HFFc6 (cell line): ENCODE measurements at regions not wholly inside any gene's neighbourhood (a gene's known extent, or its start where the extent isn't known, plus 50 kb on each side); places are given as distances from the start of the nearest gene placed in this dataset.

Experiments used
- DNase-seq: peaks from one replicate; pipeline ENCODE4 v3.0.0-alpha.2; 2018
- H3K27ac Mint-ChIP-seq: 2 replicates; pipeline ENCODE4 v1.8.0; 2020; ENCODE audit warnings: mild to moderate bottlenecking, mixed read lengths
- H3K27me3 Mint-ChIP-seq: 2 replicates; pipeline ENCODE4 v1.8.0; 2021; ENCODE audit warnings: mild to moderate bottlenecking, moderate library complexity, mixed read lengths; ENCODE audit not compliant: insufficient read depth
- H3K36me3 Mint-ChIP-seq: 2 replicates; pipeline ENCODE4 v1.8.0; 2021; ENCODE audit warnings: low read depth, mixed read lengths
- H3K4me1 Mint-ChIP-seq: 2 replicates; pipeline ENCODE4 v1.8.0; 2020; ENCODE audit warnings: low read depth, mixed read lengths
- H3K4me3 Mint-ChIP-seq: 2 replicates; pipeline ENCODE4 v1.8.0; 2020; ENCODE audit warnings: mild to moderate bottlenecking, moderate library complexity, mixed read lengths
- H3K9me3 Mint-ChIP-seq: 2 replicates; pipeline ENCODE4 v1.8.0; 2020; ENCODE audit warnings: mild to moderate bottlenecking, mixed read lengths
- CTCF ChIP-seq: fragments of 200-600 bp; sonication (generic); IDR thresholded peaks from 2 replicates; pipeline ENCODE4 v1.5.0; 2021; ENCODE audit warnings: antibody characterized with exemption, mild to moderate bottlenecking

DNA sequence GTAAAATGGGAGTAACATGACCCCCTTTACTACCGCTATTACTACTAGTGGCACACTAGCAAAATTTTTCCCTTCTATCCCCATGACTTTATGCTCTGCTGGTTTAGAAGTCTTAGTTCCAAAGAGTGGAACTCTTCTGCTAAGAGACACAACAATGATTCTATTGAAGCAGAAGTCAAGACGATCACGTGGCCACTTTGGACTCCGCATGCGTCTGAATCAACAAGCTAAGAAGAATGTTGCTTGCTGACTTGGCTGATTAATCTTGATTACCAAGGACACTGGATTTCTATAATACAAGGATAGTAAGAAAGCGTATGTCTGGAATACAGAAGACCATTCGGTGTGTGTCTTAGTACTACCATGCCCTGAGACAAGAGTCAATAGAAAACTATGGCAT is 244.7 kb upstream of the BTBD3 start:
- DNase-seq: no peak
- H3K4me3 Mint-ChIP-seq: no peak overlapping the region
- H3K4me1 Mint-ChIP-seq: no peaks in the 10 kb centered on the region
- H3K36me3 Mint-ChIP-seq: no peaks in the 10 kb centered on the region
- 0 out of 2 replicates have a peak, but pooled peaks cover 3% of the 10 kb centered on the region for H3K9me3 Mint-ChIP-seq
- no peak overlapping the region for H3K27ac Mint-ChIP-seq
- no peak for TF ChIP-seq CTCF
- peaks cover 2% of the 10 kb centered on the region; the same call in 1 of the 2 replicates for H3K27me3 Mint-ChIP-seq

GRCh38 chr20:11675920-11676629 is 241.6 kb upstream of the BTBD3 start:
- Mint-ChIP-seq H3K9me3 (no peaks in the 10 kb centered on the region), H3K27ac (no peak overlapping the region), H3K36me3 (no peaks in the 10 kb centered on the region), H3K27me3 (peaks cover 3% of the 10 kb centered on the region), H3K4me3 (no peak overlapping the region), H3K4me1 (no peaks in the 10 kb centered on the region)
- TF ChIP-seq CTCF: no peak
- DNase-seq: no peak

DNA sequence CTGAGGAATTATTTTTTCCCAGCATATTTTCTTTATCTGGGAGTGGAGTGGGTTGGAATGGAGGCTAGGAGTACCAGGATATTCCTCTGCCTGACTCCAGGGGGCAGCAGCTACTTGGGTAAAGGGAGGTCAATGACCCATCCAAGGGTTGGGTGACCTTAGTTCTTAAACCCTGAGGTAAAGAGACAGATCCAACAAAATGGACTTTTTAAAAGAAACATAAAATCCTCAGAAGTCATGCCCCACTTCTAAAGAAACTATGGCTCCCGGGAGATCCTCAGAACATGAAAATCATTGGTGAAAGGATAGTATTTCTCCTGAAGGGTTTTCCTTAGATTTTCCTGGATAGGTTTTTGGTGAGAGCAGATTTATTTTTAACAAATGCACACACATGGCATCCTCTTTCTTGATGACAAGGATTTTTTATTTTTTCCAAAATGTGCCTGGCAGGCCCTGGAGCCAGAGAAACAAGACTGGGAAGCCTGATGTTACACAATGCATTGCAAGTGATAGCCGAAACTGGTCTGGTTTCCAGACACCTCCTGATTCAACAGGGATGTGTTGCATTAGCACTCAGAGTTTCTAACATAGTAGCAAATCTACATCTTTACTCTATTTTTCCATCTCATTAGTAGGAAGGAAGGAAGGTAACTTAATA is 240.9 kb upstream of the BTBD3 start:
- no peak overlapping the region for H3K27ac Mint-ChIP-seq
- TF ChIP-seq CTCF: peak; percentile 91
- no peaks in the 10 kb centered on the region for H3K4me1 Mint-ChIP-seq
- H3K4me3 Mint-ChIP-seq: no peak overlapping the region
- no peaks in the 10 kb centered on the region for H3K9me3 Mint-ChIP-seq
- no peaks in the 10 kb centered on the region for H3K36me3 Mint-ChIP-seq
- peaks cover 4% of the 10 kb centered on the region for H3K27me3 Mint-ChIP-seq
- DNase-seq: peak; percentile 26

GRCh38 chr20:11677428-11677827 is 240.3 kb upstream of the BTBD3 start:
- Mint-ChIP-seq H3K27me3 (peaks cover 4% of the 10 kb centered on the region), H3K4me1 (no peaks in the 10 kb centered on the region), H3K4me3 (no peak overlapping the region), H3K27ac (no peak overlapping the region), H3K36me3 (no peaks in the 10 kb centered on the region), H3K9me3 (no peaks in the 10 kb centered on the region)
- no peak for TF ChIP-seq CTCF
- no peak for DNase-seq

- H3K36me3 Mint-ChIP-seq: no peaks in the 10 kb centered on the region
- no peak overlapping the region for H3K4me3 Mint-ChIP-seq
- DNase-seq: no peak
- H3K4me1 Mint-ChIP-seq: no peaks in the 10 kb centered on the region
- no peak overlapping the region for H3K27ac Mint-ChIP-seq
- no peaks in the 10 kb centered on the region for H3K9me3 Mint-ChIP-seq
- TF ChIP-seq CTCF: no peak
- H3K27me3 Mint-ChIP-seq: peaks cover 4% of the 10 kb centered on the region
Observed at GRCh38 chr20:11677836-11678235, 239.9 kb upstream of the BTBD3 start.
